GM21723 (cell line): ENCODE measurements at regions not wholly inside any gene's neighbourhood (a gene's known extent, or its start where the extent isn't known, plus 50 kb on each side); places are given as distances from the start of the nearest gene placed in this dataset.

ENCODE experiments used
- ATAC-seq: cut with Tn5 transposase; IDR thresholded peaks from one replicate; pipeline ENCODE4 v1.9.1; 2021; ENCODE audit warnings: mild to moderate bottlenecking, moderate library complexity; ENCODE audit not compliant: unreplicated experiment

- no peak for ATAC-seq
These were observed 61.8 kb upstream of the GJB5 start for GRCh38 chr1:34693081-34693480.

GRCh38 chr1:34694383-34694782, 60.5 kb upstream of the GJB5 start:
- ATAC-seq: no peak

GRCh38 chr1:34695580-34695979, 59.3 kb upstream of the GJB5 start:
- ATAC-seq: no peak

DNA sequence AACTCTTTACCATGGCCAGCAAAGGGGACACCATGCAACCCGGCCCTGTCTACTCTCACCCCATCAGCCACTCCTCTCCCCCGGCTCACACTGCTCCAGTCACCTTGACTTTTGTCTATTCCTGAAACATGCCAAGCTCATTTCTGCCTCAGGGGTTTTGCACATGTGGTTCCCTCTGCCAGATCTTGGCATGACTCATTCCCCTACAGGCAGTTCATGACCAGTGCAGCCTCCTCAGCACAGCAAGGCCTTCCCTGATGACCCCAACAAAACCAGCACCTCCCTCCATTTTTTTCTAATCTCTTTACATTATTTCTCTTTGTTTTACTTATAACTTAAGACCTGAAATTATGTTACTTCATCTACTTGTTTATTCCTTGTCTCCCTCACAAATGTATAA, 58.6 kb upstream of the GJB5 start:
- ATAC-seq: no peak

DNA sequence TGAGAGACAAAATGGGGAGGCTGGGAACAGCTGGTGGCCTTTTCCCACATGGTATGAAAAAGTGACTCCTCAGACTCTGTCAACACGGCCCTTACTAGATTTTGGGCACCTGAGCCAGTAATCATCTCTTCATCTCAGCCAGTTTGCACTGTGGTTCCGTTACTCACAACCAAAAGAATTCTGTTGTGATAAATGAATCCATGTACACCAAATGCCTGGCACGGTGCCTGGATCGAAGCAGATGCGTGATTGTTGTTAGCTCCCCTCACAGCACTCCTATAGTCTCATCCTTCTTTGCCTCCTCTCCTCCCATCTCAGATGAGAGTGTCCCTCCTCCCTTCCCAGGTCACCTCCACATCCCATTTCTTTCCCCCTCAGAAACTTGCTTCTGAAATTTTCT, 57.9 kb upstream of the GJB5 start:
- no peak for ATAC-seq

GRCh38 chr1:34697818-34698217, 57.0 kb upstream of the GJB5 start:
- no peak for ATAC-seq

DNA sequence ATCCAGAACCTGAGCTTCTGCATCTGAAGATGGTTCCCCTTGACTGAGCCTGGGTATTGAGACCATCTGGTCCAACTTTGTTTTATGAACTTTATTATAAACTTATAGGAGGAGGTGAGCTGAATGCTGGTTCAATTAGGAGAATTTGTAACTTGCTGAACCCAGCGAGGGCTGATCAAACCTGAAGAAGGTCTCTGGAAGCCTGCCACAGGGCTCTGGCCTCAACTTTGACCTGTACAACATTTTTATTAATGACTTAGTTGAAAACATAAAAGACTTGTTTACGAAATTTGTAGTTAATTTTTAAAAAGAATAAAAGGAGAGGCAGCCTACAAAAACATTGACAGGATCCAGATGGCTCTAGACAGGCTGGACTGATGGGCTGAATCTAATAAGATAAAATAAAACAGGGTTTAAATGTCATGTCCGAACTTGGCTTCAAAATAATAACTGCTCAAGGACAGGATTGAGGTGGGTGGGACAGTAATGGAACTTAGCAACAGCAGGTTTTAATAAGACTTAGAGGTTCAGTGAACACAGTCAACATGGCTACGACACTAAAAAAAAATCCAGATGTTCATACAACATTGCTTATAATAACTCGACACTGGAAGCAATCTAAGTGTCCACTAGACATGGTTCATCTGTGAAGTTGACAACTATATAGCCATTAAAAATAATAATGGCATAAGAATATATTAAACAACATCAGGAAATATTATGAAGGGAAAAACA, 53.4 kb upstream of the GJB5 start:
- no peak for ATAC-seq
